Loucy (cell line): ENCODE measurements at regions not wholly inside any gene's neighbourhood (a gene's known extent, or its start where the extent isn't known, plus 50 kb on each side); places are given as distances from the start of the nearest gene placed in this dataset.

Experiments used
- EZH2phosphoT487 ChIP-seq: fragments of 200-600 bp; IDR thresholded peaks from 2 replicates; pipeline ENCODE4 v1.6.1; 2018; ENCODE audit warnings: antibody characterized with exemption, mild to moderate bottlenecking, moderate library complexity, borderline replicate concordance
- TF ChIP-seq, protein P1 (sequence below): fragments of 200-600 bp; sonication (generic); conservative IDR thresholded peaks from 2 replicates; pipeline ENCODE4 v1.5.1; 2014; ENCODE audit warnings: mild to moderate bottlenecking, antibody characterized with exemption, low read length

DNA sequence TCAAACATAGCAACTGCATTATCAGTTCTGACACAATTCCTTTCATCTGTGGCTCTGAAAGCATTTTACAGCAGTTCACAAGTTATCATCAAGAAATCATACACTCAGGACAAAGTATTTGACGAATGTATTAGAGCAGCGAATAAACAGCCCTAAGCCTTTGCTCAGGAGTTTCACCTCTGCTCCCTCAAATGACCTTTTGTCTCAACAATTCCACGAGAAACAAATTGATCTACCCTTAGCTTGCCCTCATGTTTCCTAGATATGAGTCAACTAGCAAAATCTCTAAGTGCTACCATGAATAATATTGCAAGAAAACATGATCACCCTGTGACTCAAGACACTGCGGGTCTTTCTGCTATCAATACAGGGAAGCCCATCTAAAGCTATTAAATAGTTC lies 396.1 kb downstream of the EFNB2 start:
- TF ChIP-seq, protein P1, sequence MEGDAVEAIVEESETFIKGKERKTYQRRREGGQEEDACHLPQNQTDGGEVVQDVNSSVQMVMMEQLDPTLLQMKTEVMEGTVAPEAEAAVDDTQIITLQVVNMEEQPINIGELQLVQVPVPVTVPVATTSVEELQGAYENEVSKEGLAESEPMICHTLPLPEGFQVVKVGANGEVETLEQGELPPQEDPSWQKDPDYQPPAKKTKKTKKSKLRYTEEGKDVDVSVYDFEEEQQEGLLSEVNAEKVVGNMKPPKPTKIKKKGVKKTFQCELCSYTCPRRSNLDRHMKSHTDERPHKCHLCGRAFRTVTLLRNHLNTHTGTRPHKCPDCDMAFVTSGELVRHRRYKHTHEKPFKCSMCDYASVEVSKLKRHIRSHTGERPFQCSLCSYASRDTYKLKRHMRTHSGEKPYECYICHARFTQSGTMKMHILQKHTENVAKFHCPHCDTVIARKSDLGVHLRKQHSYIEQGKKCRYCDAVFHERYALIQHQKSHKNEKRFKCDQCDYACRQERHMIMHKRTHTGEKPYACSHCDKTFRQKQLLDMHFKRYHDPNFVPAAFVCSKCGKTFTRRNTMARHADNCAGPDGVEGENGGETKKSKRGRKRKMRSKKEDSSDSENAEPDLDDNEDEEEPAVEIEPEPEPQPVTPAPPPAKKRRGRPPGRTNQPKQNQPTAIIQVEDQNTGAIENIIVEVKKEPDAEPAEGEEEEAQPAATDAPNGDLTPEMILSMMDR, result no peak
- no peak for TF ChIP-seq EZH2phosphoT487
